ENCODE measurements at regions not wholly inside any gene's neighbourhood (a gene's known extent, or its start where the extent isn't known, plus 50 kb on each side); places are given as distances from the start of the nearest gene placed in this dataset.

GRCh38 chr9:130759738-130760137 is 66.2 kb downstream of the EXOSC2 start:
- H3K27me3 Mint-ChIP-seq (ENCODE audit: insufficient read depth): no peaks in the 10 kb centered on the region
- WGBS, 2 experiments (ENCODE audit: insufficient coverage in 1 of 2, insufficient read length in 1 of 2): 87 to 100% methylated on average over 1 to 3 of the region's 4 CpGs
- Histone ChIP-seq H3K4me1 (ENCODE audit: control insufficient read depth, insufficient read depth, low read length) (no peaks in the 10 kb centered on the region), H3K36me3 (ENCODE audit: control insufficient read depth, insufficient read depth, low read length) (no peaks in the 10 kb centered on the region), H3K4me3 (ENCODE audit: low read length) (no peak overlapping the region), H3K9ac (ENCODE audit: extremely low read depth, low read length, poor library complexity, severe bottlenecking) (no peak overlapping the region), H3K9me3 (ENCODE audit: control insufficient read depth, low read length) (no peaks in the 10 kb centered on the region), H3K27me3 (ENCODE audit: control insufficient read depth, insufficient read depth, low read length, poor library complexity, severe bottlenecking) (no peaks in the 10 kb centered on the region), H3K27ac (ENCODE audit: low read depth, low read length) (no peak overlapping the region)
- no peak for DNase-seq
- no peak overlapping the region for H3K4me3 Mint-ChIP-seq
- peaks cover 10% of the 10 kb centered on the region for H3K4me1 Mint-ChIP-seq
- TF ChIP-seq CTCF (conservative IDR thresholded peaks at IDR 0.05): no peak
- H3K36me3 Mint-ChIP-seq (ENCODE audit: low read depth): no peaks in the 10 kb centered on the region
- no peaks in the 10 kb centered on the region for H3K9me3 Mint-ChIP-seq
- no peak overlapping the region for H3K27ac Mint-ChIP-seq

- DNase-seq: no peak
Measured at GRCh38 chr9:130763331-130764171, 70.0 kb downstream of the EXOSC2 start.

More at GRCh38 chr9:130763331-130764171, 70.0 kb downstream of the EXOSC2 start:
- Histone ChIP-seq H3K9ac (ENCODE audit: extremely low read depth, low read length, poor library complexity, severe bottlenecking) (no peak overlapping the region), H3K4me3 (ENCODE audit: low read length) (no peak overlapping the region), H3K27me3 (ENCODE audit: control insufficient read depth, insufficient read depth, low read length, poor library complexity, severe bottlenecking) (no peaks in the 10 kb centered on the region), H3K9me3 (ENCODE audit: control insufficient read depth, low read length) (no peaks in the 10 kb centered on the region), H3K36me3 (ENCODE audit: control insufficient read depth, insufficient read depth, low read length) (no peaks in the 10 kb centered on the region), H3K27ac (ENCODE audit: low read depth, low read length) (peak overlapping the region; percentile 13), H3K4me1 (ENCODE audit: control insufficient read depth, insufficient read depth, low read length) (no peaks in the 10 kb centered on the region)
- Mint-ChIP-seq H3K4me3 (no peak overlapping the region), H3K36me3 (ENCODE audit: low read depth) (no peaks in the 10 kb centered on the region), H3K4me1 (peaks cover 14% of the 10 kb centered on the region), H3K27ac (peak overlapping the region; percentile 64), H3K27me3 (ENCODE audit: insufficient read depth) (no peaks in the 10 kb centered on the region), H3K9me3 (no peaks in the 10 kb centered on the region)
- no peak for TF ChIP-seq CTCF (conservative IDR thresholded peaks at IDR 0.05)
- WGBS, 2 experiments (ENCODE audit: insufficient coverage in 1 of 2, insufficient read length in 1 of 2): 80 to 83% methylated on average over 6 to 12 of the region's 12 CpGs
